ENCODE measurements at regions not wholly inside any gene's neighbourhood (a gene's known extent, or its start where the extent isn't known, plus 50 kb on each side); places are given as distances from the start of the nearest gene placed in this dataset.

GRCh38 chr2:19592197-19592596 lies 233.8 kb upstream of the OSR1 start:
- TF ChIP-seq CTCF (IDR thresholded peaks at IDR 0.05; ENCODE audit: low read depth, low read length, poor library complexity, severe bottlenecking) (no peak), EZH2phosphoT487 (IDR thresholded peaks at IDR 0.05; ENCODE audit: borderline replicate concordance, low read length) (no peak)

Measured in DOHH2 (cell line).